ENCODE measurements at regions not wholly inside any gene's neighbourhood (a gene's known extent, or its start where the extent isn't known, plus 50 kb on each side); places are given as distances from the start of the nearest gene placed in this dataset.

- TF ChIP-seq CTCF (IDR thresholded peaks at IDR 0.05), result no peak
- H3K36me3 ChIP-seq (ENCODE audit: low read depth), result no peaks in the 10 kb centered on the region
- H3K4me3 ChIP-seq, result no peak overlapping the region
- ATAC-seq (no peak), DNase-seq (no peak)
- intact Hi-C loops (cut with DNase I, micrococcal nuclease), result no loop called here
- H3K9me3 ChIP-seq, result no peaks in the 10 kb centered on the region
- H3K4me1 ChIP-seq (ENCODE audit: low read depth), result no peaks in the 10 kb centered on the region
Measured at GRCh38 chr3:176969066-176969465, 228.2 kb downstream of the TBL1XR1 start.

GRCh38 chr3:176968631-176969030, 228.7 kb downstream of the TBL1XR1 start:
- DNase-seq, result no peak
- Histone ChIP-seq H3K4me3 (no peak overlapping the region), H3K36me3 (ENCODE audit: low read depth) (no peaks in the 10 kb centered on the region), H3K9me3 (no peaks in the 10 kb centered on the region), H3K4me1 (ENCODE audit: low read depth) (no peaks in the 10 kb centered on the region)
- intact Hi-C loops (cut with DNase I, micrococcal nuclease), result no loop called here
- ATAC-seq, result no peak
- TF ChIP-seq CTCF (IDR thresholded peaks at IDR 0.05), result no peak

GRCh38 chr3:176967522-176967921, 229.8 kb downstream of the TBL1XR1 start:
- no peak for TF ChIP-seq CTCF (IDR thresholded peaks at IDR 0.05)
- DNase-seq (no peak), ATAC-seq (no peak)
- no peaks in the 10 kb centered on the region for H3K4me1 ChIP-seq (ENCODE audit: low read depth)
- H3K36me3 ChIP-seq (ENCODE audit: low read depth), result no peaks in the 10 kb centered on the region
- intact Hi-C loops (cut with DNase I, micrococcal nuclease), result no loop called here
- H3K9me3 ChIP-seq, result no peaks in the 10 kb centered on the region
- H3K4me3 ChIP-seq, result no peak overlapping the region

- no peaks in the 10 kb centered on the region for H3K36me3 ChIP-seq (ENCODE audit: low read depth)
- ATAC-seq (no peak), DNase-seq (no peak)
- TF ChIP-seq CTCF (IDR thresholded peaks at IDR 0.05), result no peak
- intact Hi-C loops (cut with DNase I, micrococcal nuclease), result no loop called here
- H3K9me3 ChIP-seq, result no peaks in the 10 kb centered on the region
- H3K4me3 ChIP-seq, result no peak overlapping the region
- H3K4me1 ChIP-seq (ENCODE audit: low read depth), result no peaks in the 10 kb centered on the region
Measured at GRCh38 chr3:176964661-176965060, 232.6 kb downstream of the TBL1XR1 start.

- no peaks in the 10 kb centered on the region for H3K36me3 ChIP-seq (ENCODE audit: low read depth)
- intact Hi-C loops (cut with DNase I, micrococcal nuclease), result no loop called here
- TF ChIP-seq CTCF (IDR thresholded peaks at IDR 0.05), result no peak
- H3K4me3 ChIP-seq, result no peak overlapping the region
- no peak for ATAC-seq
- H3K4me1 ChIP-seq (ENCODE audit: low read depth), result peaks cover 4% of the 10 kb centered on the region
- no peaks in the 10 kb centered on the region for H3K9me3 ChIP-seq
- DNase-seq, result no peak
Measured at GRCh38 chr3:176961916-176962315, 235.4 kb downstream of the TBL1XR1 start.

- DNase-seq, result no peak
- H3K4me3 ChIP-seq, result no peak overlapping the region
- TF ChIP-seq CTCF (IDR thresholded peaks at IDR 0.05), result no peak
- intact Hi-C loops (cut with DNase I, micrococcal nuclease), result no loop called here
- no peaks in the 10 kb centered on the region for H3K36me3 ChIP-seq (ENCODE audit: low read depth)
- peaks cover 4% of the 10 kb centered on the region for H3K4me1 ChIP-seq (ENCODE audit: low read depth)
- no peaks in the 10 kb centered on the region for H3K9me3 ChIP-seq
- no peak for ATAC-seq
Measured at GRCh38 chr3:176959867-176960266, 237.4 kb downstream of the TBL1XR1 start.

Measured in mucosa of descending colon (tissue), 3 donors.